Aorta (tissue), 5 donors: ENCODE measurements at regions not wholly inside any gene's neighbourhood (a gene's known extent, or its start where the extent isn't known, plus 50 kb on each side); places are given as distances from the start of the nearest gene placed in this dataset.
A peak's percentile ranks its signal among the peaks of the same experiment; 100 is the strongest.

Source experiments
- ATAC-seq: fragments of 200-7000 bp; cut with Tn5 transposase; one replicate; pipeline ENCODE4 v1.9.1; 2022; ENCODE audit warnings: moderate library complexity; ENCODE audit not compliant: low FRiP score
- DNase-seq, 2 donors: peaks; one replicate each; pipeline ENCODE4 v3.0.0-alpha.2; 2020
- H3K27ac ChIP-seq, 2 donors: one replicate each; pipeline ENCODE4 v1.5.1; 2013; ENCODE audit warnings: low read length in 2 of 2, mild to moderate bottlenecking in 2 of 2, moderate library complexity in 2 of 2, control low read depth in 1 of 2, inconsistent platforms in 1 of 2, low read depth in 1 of 2
- H3K27me3 ChIP-seq, 2 donors: one replicate each; pipeline ENCODE4 v1.6.1; 2013; ENCODE audit warnings: control low read depth in 1 of 2, low read length in 1 of 2, mild to moderate bottlenecking in 1 of 2, moderate library complexity in 1 of 2; ENCODE audit not compliant: insufficient read depth in 2 of 2, control insufficient read depth in 1 of 2
- H3K36me3 ChIP-seq, 2 donors: one replicate each; pipeline ENCODE4 v1.6.1; 2013; ENCODE audit warnings: control low read depth in 1 of 2, low read length in 1 of 2, mild to moderate bottlenecking in 1 of 2; ENCODE audit not compliant: insufficient read depth in 2 of 2, control insufficient read depth in 1 of 2
- H3K4me1 ChIP-seq, 2 donors: one replicate each; pipeline ENCODE4 v1.6.1; 2013; ENCODE audit warnings: low read length in 2 of 2, control low read depth in 1 of 2, mild to moderate bottlenecking in 1 of 2, moderate library complexity in 1 of 2; ENCODE audit not compliant: insufficient read depth in 2 of 2, control insufficient read depth in 1 of 2
- H3K4me3 ChIP-seq, 2 donors: one replicate each; pipeline ENCODE4 v1.5.1; 2013; ENCODE audit warnings: low read length in 2 of 2, control low read depth in 1 of 2, mild to moderate bottlenecking in 1 of 2
- H3K9me3 ChIP-seq: one replicate; pipeline ENCODE4 v1.6.1; 2013; ENCODE audit warnings: mild to moderate bottlenecking, low read length; ENCODE audit not compliant: control insufficient read depth
- WGBS, 2 donors: extraction: QIAGEN DNeasy Blood & Tissue Kit; methylation state at CpG; one replicate each; pipeline ENCODE4 v1.1.7; 2013; 5-methylcytosine and 5-hydroxymethylcytosine counted together
- intact Hi-C, 2 donors: fragments of 100-400 bp; cut with DNase I; formaldehyde crosslinking; loops; one replicate each; pipeline versions ENCODE4 v1.14.2 to v1.15.0; 2022
- donor health status: healthy with polysubstance abuse.
- donor health status: Bipolar disorder and iron deficiency.
- donor health status: DM: no; HTN: no; CAD: no.
- donor health status: DM: no; HTN: no; CAD: no.
- donor health status: DM: yes; HTN: yes; CAD: no.

DNA sequence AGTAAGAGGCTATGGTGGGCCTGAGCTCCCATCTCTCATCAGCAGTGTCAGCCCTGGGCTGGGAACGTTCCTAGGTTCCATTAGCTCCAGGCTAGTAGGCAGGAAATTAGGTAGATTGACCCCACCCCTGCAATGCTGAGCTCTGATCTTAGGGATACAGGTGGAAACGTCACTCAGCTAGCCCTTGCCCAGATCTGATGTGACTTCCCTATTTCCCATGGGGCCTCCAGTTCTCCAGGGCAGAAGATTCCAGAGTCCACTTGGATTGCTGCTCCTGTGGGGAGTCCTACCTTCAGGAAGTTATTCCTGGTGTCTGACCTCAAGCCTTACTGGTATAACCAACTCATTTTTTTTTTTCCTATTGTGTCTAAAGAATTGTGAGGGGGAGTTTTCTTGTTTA is 81.1 kb downstream of the EFNB1 start:
- no peak for DNase-seq
- H3K27ac ChIP-seq = no peak overlapping the region
- H3K9me3 ChIP-seq = no peaks in the 10 kb centered on the region
- H3K27me3 ChIP-seq = no peaks in the 10 kb centered on the region
- no peaks in the 10 kb centered on the region for H3K36me3 ChIP-seq
- intact Hi-C loops = no loop called here
- H3K4me1 ChIP-seq = no peaks in the 10 kb centered on the region
- WGBS, 2 donors = 72 to 91% methylated on average over 2 of the region's 2 CpGs
- no peak overlapping the region for H3K4me3 ChIP-seq
- ATAC-seq = no peak

GRCh38 chrX:68908071-68908470 is 79.2 kb downstream of the EFNB1 start:
- WGBS, 2 donors = 76 to 92% methylated on average over 5 of the region's 5 CpGs

DNA sequence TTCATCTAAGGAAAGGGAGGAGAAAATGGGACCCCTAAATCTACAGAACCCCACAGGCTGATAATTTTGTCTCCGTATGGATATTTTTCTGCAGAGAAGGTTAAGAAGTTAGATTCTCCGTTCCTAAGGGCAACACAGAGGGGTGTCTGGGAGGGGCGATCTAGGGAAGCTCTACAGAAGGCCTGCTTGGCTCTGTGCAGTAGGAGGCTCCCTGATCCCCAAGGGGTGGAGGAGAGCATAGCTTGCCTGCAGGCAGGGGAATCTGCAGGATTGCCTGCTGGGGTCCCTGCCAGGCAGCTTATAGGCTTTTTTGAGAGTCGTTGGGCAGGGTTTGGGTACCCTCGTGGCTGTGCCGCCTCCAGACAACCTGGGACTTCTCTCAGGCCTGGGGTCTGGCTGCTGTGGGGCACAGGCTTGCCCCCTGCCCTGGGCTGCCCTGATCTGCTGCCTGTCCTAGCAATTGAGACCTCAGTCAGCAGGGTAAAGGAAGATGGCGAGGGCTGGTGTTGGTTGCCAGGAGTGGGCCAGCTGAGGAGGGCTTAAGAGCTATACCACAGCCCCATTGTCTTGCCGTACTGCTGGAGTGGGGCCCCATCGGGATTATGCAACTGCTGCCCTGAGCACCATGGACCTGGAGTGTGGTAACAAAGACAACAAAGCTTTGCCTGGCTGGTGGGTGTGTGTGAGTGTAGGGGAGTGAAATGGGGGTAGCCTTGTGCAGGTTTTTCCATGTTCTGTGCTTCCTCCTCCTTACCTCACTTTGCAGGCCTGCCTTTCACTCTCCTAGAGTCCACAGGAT is 74.1 kb downstream of the EFNB1 start:
- no peaks in the 10 kb centered on the region for H3K36me3 ChIP-seq
- WGBS, 2 donors = 79 to 94% methylated on average over 9 of the region's 9 CpGs
- H3K4me3 ChIP-seq = no peak overlapping the region
- H3K9me3 ChIP-seq = no peaks in the 10 kb centered on the region
- DNase-seq (no peak), ATAC-seq (no peak)
- no peaks in the 10 kb centered on the region for H3K4me1 ChIP-seq
- intact Hi-C loops = no loop called here
- H3K27me3 ChIP-seq = no peaks in the 10 kb centered on the region
- no peak overlapping the region for H3K27ac ChIP-seq

More at GRCh38 chrX:68908071-68908470, 79.2 kb downstream of the EFNB1 start:
- no peaks in the 10 kb centered on the region for H3K36me3 ChIP-seq
- H3K9me3 ChIP-seq = no peaks in the 10 kb centered on the region
- ATAC-seq (no peak), DNase-seq (no peak)
- no peak overlapping the region for H3K27ac ChIP-seq
- no peak overlapping the region for H3K4me3 ChIP-seq
- intact Hi-C loops = no loop called here
- no peaks in the 10 kb centered on the region for H3K27me3 ChIP-seq
- H3K4me1 ChIP-seq = no peaks in the 10 kb centered on the region

- no peak overlapping the region for H3K27ac ChIP-seq
- ATAC-seq (no peak), DNase-seq (no peak)
- intact Hi-C loops = no loop called here
- no peaks in the 10 kb centered on the region for H3K36me3 ChIP-seq
- H3K9me3 ChIP-seq = no peaks in the 10 kb centered on the region
- no peaks in the 10 kb centered on the region for H3K4me1 ChIP-seq
- no peaks in the 10 kb centered on the region for H3K27me3 ChIP-seq
- H3K4me3 ChIP-seq = no peak overlapping the region
- WGBS, 2 donors = 64 to 93% methylated on average over 3 of the region's 3 CpGs
Measured at GRCh38 chrX:68901519-68901918, 72.7 kb downstream of the EFNB1 start.

DNA sequence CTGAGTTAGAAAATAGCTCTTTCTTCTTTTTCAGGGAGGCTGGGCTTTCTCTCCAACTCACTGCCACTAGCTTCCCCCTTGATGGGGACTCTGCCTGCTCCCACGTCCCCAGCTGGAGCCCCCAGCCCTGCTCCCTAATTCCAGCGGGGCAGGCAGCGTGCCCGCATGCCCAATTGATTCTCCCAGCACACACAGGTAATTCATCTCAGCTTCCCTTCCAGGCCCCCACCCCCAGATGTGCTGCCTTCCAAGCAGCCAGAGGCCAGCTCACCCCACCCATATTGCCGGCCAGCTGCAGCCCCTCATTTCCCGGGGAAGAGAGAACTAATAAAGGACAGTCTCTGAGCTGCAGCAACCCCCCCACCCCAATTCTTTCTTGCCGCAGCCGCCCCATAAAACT is 69.8 kb downstream of the EFNB1 start:
- Histone ChIP-seq H3K36me3 (no peaks in the 10 kb centered on the region), H3K27me3 (no peaks in the 10 kb centered on the region), H3K9me3 (no peaks in the 10 kb centered on the region), H3K4me1 (no peaks in the 10 kb centered on the region), H3K27ac (no peak overlapping the region), H3K4me3 (no peak overlapping the region)
- 85 to 95% methylated on average over 8 of the region's 8 CpGs for WGBS, 2 donors
- ATAC-seq (no peak), DNase-seq (no peak)
- intact Hi-C loops = loop anchor here in 1 of 2 donors (5.0 to 10.0 kb wide), 2 partner anchors 66 to 96 kb away; no protein-coding TSS in a partner anchor

DNA sequence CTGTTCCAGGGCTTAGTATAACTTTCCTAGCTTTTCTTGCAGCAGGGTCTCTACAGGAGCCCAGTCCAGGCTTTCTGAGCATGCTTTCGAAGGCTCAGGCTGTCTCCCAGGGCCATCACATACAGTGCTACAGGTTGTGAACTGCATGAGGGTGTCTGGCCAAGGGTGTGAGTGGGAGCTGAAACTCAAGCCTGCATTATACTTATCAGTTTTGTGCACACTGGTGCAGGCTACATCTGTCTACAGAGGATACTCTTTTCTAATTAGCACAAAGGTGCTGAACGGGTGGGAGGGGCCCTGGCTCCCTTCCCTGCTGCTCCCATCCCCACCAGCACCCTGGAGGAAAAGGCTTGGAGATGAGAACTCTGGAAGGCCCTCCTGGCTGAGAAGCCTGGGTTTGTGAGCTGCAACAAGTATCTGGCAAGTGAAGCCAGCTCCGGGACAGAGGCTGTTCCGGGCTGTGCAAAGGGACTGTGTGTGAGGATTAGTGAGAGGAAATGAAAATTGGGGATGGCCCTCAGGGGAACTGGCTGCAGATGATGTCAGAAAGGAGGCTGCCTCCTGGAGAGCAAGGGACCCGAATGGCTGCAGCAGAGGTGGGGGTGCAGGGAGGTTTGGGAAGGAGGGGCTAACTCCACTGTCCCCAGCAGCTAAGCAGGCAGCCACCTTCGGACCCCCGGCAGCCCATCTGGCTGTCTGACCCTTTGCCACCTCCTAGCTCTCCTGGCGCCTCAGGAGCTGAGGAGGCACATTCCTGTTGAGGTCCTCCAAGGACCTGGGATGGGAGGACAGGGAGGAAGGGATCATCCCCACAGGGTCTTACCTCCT is 68.5 kb downstream of the EFNB1 start:
- no peaks in the 10 kb centered on the region for H3K36me3 ChIP-seq
- no peaks in the 10 kb centered on the region for H3K9me3 ChIP-seq
- no peak for ATAC-seq
- WGBS, 2 donors = 85 to 96% methylated on average over 8 of the region's 8 CpGs
- no peaks in the 10 kb centered on the region for H3K4me1 ChIP-seq
- no peaks in the 10 kb centered on the region for H3K27me3 ChIP-seq
- DNase-seq = no peak
- no peak overlapping the region for H3K4me3 ChIP-seq
- intact Hi-C loops = loop anchor here in 1 of 2 donors (5.0 to 10.0 kb wide), 2 partner anchors 65 to 97 kb away; no protein-coding TSS in a partner anchor
- no peak overlapping the region for H3K27ac ChIP-seq

- intact Hi-C loops = loop anchor here in 1 of 2 donors (5.0 to 10.0 kb wide), 2 partner anchors 64 to 98 kb away; no protein-coding TSS in a partner anchor
- WGBS, 2 donors = 84 to 89% methylated on average over 6 of the region's 6 CpGs
Measured at GRCh38 chrX:68896581-68896980, 67.8 kb downstream of the EFNB1 start.

GRCh38 chrX:68895778-68896177 is 67.0 kb downstream of the EFNB1 start:
- WGBS, 2 donors = 57 to 61% methylated on average over 5 of the region's 5 CpGs
- DNase-seq (no peak), ATAC-seq (no peak)
- peak overlapping the region in 1 of 2 donors; percentile 97 for H3K27ac ChIP-seq
- no peaks in the 10 kb centered on the region for H3K9me3 ChIP-seq
- no peak overlapping the region for H3K4me3 ChIP-seq
- no peaks in the 10 kb centered on the region for H3K36me3 ChIP-seq
- H3K27me3 ChIP-seq = no peaks in the 10 kb centered on the region
- no peaks in the 10 kb centered on the region for H3K4me1 ChIP-seq
- intact Hi-C loops = loop anchor here in 1 of 2 donors (5.0 to 10.0 kb wide), 2 partner anchors 63 to 99 kb away; no protein-coding TSS in a partner anchor

More at GRCh38 chrX:68896581-68896980, 67.8 kb downstream of the EFNB1 start:
- H3K27me3 ChIP-seq = no peaks in the 10 kb centered on the region
- no peak for DNase-seq
- no peaks in the 10 kb centered on the region for H3K9me3 ChIP-seq
- no peak overlapping the region for H3K27ac ChIP-seq
- H3K4me1 ChIP-seq = no peaks in the 10 kb centered on the region
- ATAC-seq = no peak
- no peaks in the 10 kb centered on the region for H3K36me3 ChIP-seq
- H3K4me3 ChIP-seq = no peak overlapping the region
